PFSK-1 (cell line): ENCODE measurements at regions not wholly inside any gene's neighbourhood (a gene's known extent, or its start where the extent isn't known, plus 50 kb on each side); places are given as distances from the start of the nearest gene placed in this dataset.

Source experiments
- FOXP2 ChIP-seq: optimal IDR thresholded peaks from 2 replicates; pipeline ENCODE3; 2011; ENCODE audit warnings: borderline replicate concordance, control low read depth, inconsistent platforms; ENCODE audit not compliant: insufficient read depth; ENCODE audit errors: extremely low read length, extremely low read depth
- POLR2AphosphoS5 ChIP-seq: IDR thresholded peaks from 2 replicates; pipeline ENCODE4 v1.6.1; 2012; ENCODE audit warnings: low read depth, mild to moderate bottlenecking, control low read depth, low read length, moderate library complexity
- SIN3A ChIP-seq: IDR thresholded peaks from 2 replicates; pipeline ENCODE4 v1.6.1; 2012; ENCODE audit warnings: mild to moderate bottlenecking, low read length, moderate library complexity, borderline replicate concordance; ENCODE audit not compliant: insufficient read depth
- TAF1 ChIP-seq: IDR thresholded peaks from 2 replicates; pipeline ENCODE4 v1.6.1; 2012; ENCODE audit warnings: low read length, control low read depth, borderline replicate concordance; ENCODE audit not compliant: insufficient read depth
- TF ChIP-seq, protein P1 (sequence below), 2 experiments: IDR thresholded peaks; 2 replicates each; pipeline versions ENCODE4 v1.6.1 to v1.8.0; 2011 to 2012; ENCODE audit warnings: low read depth in 2 of 2, low read length in 2 of 2, control low read depth in 1 of 2, inconsistent platforms in 1 of 2, mild to moderate bottlenecking in 1 of 2, moderate library complexity in 1 of 2; ENCODE audit not compliant: insufficient read depth in 1 of 2

DNA sequence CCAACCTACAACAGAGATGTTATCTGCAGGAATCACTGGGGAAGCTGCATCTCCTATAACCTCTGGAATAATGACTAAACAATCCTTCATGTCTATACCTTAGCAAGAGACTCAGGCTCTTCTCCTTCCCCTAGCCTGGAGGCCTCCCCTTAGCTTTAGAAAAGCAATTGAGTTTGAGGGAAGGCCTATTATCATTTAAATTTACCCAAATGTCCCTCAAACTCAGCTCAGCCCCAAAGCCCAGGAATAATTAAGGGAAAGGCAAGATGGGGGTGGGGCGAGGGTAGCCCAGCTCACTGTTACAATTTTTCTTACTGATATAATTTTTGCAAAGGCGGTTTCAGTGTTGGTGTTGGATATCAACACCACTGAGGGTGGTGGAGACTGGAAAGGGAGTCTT is 151.4 kb upstream of the EEA1 start:
- TF ChIP-seq POLR2AphosphoS5 (no peak), FOXP2 (no peak), TAF1 (no peak), SIN3A (no peak)
- TF ChIP-seq, protein P1, sequence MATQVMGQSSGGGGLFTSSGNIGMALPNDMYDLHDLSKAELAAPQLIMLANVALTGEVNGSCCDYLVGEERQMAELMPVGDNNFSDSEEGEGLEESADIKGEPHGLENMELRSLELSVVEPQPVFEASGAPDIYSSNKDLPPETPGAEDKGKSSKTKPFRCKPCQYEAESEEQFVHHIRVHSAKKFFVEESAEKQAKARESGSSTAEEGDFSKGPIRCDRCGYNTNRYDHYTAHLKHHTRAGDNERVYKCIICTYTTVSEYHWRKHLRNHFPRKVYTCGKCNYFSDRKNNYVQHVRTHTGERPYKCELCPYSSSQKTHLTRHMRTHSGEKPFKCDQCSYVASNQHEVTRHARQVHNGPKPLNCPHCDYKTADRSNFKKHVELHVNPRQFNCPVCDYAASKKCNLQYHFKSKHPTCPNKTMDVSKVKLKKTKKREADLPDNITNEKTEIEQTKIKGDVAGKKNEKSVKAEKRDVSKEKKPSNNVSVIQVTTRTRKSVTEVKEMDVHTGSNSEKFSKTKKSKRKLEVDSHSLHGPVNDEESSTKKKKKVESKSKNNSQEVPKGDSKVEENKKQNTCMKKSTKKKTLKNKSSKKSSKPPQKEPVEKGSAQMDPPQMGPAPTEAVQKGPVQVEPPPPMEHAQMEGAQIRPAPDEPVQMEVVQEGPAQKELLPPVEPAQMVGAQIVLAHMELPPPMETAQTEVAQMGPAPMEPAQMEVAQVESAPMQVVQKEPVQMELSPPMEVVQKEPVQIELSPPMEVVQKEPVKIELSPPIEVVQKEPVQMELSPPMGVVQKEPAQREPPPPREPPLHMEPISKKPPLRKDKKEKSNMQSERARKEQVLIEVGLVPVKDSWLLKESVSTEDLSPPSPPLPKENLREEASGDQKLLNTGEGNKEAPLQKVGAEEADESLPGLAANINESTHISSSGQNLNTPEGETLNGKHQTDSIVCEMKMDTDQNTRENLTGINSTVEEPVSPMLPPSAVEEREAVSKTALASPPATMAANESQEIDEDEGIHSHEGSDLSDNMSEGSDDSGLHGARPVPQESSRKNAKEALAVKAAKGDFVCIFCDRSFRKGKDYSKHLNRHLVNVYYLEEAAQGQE (IDR thresholded peaks at IDR 0.05; ENCODE audit: insufficient read depth in 1 of 2, low read depth in 2 of 2, low read length in 2 of 2) = no peak

DNA sequence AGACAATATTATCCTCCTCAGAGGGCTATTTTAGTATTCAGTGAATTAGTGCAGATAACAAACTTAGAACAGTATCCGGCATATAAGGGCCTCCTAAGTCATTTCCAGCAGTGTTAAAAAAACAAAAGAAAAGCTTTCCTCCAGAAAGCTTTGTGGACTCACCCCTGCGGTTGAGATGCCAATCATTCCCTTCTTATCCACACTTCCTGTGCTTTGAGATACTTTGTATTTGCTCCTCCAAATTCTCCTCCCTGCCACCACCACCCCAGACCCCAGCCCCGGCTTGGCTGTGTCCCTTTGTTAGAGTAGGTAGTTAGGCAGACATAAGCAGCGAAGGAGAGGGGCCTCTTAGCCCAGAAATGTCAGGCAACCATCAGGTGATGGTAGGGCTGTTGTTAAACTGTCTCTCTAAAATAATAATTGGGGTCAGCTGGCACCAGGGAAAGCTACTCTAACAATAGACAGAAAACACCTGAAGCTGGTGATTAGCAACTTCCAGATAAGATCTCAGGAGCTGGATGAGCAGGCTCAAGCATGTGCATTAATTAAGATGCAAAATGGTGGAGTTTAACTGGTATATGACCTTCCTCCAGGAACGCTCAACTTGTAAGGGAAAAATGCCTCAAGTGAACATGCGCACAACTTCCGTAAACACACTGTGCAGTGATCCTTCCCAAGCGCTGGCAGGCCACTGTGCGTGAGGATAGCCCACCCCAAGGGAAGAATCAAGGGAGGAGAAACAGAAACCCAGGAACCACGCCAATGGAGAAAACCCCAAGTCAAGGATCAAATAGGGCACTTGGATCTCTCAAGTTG is 152.1 kb upstream of the EEA1 start:
- TF ChIP-seq SIN3A (no peak), TAF1 (no peak), FOXP2 (no peak), POLR2AphosphoS5 (no peak)
- TF ChIP-seq, protein P1 (IDR thresholded peaks at IDR 0.05; ENCODE audit: insufficient read depth in 1 of 2, low read depth in 2 of 2, low read length in 2 of 2) = no peak

DNA sequence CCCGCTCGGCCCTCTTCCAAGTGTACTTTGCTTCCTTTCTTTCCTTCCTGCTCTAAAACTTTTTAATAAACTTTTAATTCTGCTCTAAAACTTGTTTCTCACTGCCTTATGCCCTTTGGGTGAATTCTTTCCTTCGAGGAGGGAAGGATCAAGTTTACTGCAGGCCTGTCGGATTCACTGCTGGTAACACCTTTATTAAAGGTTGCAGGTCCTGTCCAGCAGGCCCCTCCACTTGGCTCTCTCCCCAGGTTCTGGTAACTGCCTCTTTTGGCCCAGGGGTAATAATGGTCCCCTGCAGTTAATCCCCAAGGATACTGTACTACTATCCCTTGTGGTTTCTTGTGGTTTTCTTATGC is 152.7 kb upstream of the EEA1 start:
- no peak for TF ChIP-seq TAF1
- TF ChIP-seq, protein P1 (IDR thresholded peaks at IDR 0.05; ENCODE audit: insufficient read depth in 1 of 2, low read depth in 2 of 2, low read length in 2 of 2) = no peak
- no peak for TF ChIP-seq SIN3A
- TF ChIP-seq FOXP2 = no peak
- no peak for TF ChIP-seq POLR2AphosphoS5

DNA sequence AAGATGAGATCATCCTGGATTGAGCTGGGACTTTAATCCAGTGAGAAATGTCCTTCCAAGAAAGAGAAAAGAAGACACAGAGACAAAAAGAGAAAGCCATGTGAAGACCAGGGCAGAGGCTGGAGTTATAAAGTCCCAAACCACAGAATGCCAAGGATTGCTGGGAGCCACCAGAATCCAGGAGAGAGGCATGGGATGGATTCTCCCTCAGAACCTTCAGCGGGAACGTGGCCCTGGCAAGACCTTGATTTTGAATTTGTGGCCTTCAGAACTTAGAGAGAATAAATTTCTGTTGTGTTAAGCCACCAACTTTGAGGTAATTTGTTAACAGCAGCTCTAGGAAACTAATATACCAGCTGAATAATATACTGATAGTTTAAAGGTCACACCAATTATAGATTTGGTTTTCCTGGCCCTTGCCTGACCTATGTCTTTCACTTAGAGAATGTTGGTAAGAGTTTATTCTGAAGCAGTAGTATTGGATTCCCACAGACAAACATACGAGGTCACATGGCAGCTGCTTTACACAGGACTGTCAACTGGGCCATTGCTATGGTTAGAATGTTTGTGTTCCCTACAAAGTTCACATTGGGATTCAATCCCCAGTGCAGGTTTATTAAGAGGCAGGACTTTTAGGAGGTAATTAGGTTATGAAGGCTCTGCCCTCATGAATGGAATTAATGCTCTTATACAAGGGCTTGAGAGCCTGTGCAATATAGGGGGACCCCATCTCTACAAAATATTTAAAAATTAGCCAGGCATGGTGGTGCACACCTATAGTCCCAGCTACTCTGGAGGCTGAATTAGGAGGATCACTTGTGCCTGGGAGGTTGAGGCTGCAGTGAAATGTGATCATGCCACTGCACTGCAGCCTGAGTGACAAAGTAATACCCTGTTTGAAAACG is 156.5 kb upstream of the EEA1 start:
- TF ChIP-seq SIN3A = no peak
- TF ChIP-seq FOXP2 = no peak
- no peak for TF ChIP-seq TAF1
- no peak for TF ChIP-seq POLR2AphosphoS5
- TF ChIP-seq, protein P1 (IDR thresholded peaks at IDR 0.05; ENCODE audit: insufficient read depth in 1 of 2, low read depth in 2 of 2, low read length in 2 of 2) = no peak
